ENCODE measurements at regions not wholly inside any gene's neighbourhood (a gene's known extent, or its start where the extent isn't known, plus 50 kb on each side); places are given as distances from the start of the nearest gene placed in this dataset.

DNA sequence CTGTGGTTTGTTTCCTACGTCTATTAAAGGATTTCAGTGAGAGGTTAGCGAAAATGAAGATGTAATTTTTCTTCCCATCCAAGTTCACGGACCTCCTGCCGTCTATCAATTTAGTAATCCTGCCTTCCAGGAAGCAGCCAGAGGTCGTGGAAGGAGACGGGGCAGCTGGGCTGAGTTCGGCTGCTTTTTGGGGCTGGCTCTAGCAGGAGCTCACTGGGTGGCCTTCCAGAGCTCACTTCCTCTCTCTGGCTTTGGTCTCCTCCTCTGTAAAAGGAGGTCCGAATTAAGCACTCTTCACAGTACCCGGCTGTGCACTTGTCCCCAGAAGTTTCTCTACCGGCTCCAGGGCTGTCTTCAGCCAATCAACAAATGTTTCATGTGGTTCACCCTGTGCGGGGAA, 295.4 kb downstream of the BCOR start:
- Histone ChIP-seq H3K9me2 (ENCODE audit: insufficient read depth) (no peaks in the 10 kb centered on the region), H3K4me3 (no peak overlapping the region), H3K27me3 (replicated peaks; ENCODE audit: insufficient read depth) (no peaks in the 10 kb centered on the region), H3K4me1 (ENCODE audit: insufficient read depth) (no peaks in the 10 kb centered on the region), H3K9ac (no peak overlapping the region), H4K20me1 (ENCODE audit: insufficient read depth) (no peaks in the 10 kb centered on the region), H3F3A (ENCODE audit: insufficient read depth) (no peaks in the 10 kb centered on the region), H3K27ac (no peak overlapping the region), H3K36me3 (ENCODE audit: low read depth) (no peaks in the 10 kb centered on the region), H2AFZ (no peak overlapping the region), H3K79me2 (ENCODE audit: insufficient read depth) (no peaks in the 10 kb centered on the region), H3K9me3 (ENCODE audit: low read depth) (no peaks in the 10 kb centered on the region), H3K4me2 (ENCODE audit: unreplicated experiment) (no peak overlapping the region)
- WGBS, 2 experiments (ENCODE audit: low coverage in 1 of 2, low lambda C conversion rate in 2 of 2, missing lambda C conversion rate in 2 of 2): 77 to 82% methylated on average over 9 to 10 of the region's 11 CpGs
- in situ Hi-C loops (cut with MboI): no loop called here
- DNase-seq: no peak
- TF ChIP-seq EZH2phosphoT487 (IDR thresholded peaks at IDR 0.05; ENCODE audit: insufficient read depth, low read depth): no peak
- TF ChIP-seq EZH2 (IDR thresholded peaks at IDR 0.05; ENCODE audit: insufficient read depth, poor library complexity, severe bottlenecking): no peak

DNA sequence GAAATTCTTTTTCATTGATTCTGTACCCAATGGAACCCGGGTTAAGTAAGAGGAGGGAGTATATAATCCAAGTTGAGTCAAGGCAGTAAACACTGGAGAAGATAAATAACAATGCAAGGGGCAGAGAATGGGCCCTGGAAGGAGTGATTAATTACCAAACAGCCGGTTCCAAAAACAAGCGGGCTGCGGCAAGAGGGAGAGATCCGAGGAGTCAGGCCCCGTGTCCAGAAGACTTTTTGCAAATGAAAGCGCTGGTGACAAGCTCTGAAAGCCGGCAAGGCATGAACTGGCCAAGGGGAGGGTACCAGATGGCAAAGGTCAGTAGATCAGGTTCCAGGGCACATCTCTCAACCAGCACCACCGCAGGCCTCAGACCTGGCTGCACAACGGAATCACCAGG, 294.9 kb downstream of the BCOR start:
- Histone ChIP-seq H3K9me2 (ENCODE audit: insufficient read depth) (no peaks in the 10 kb centered on the region), H2AFZ (no peak overlapping the region), H3K79me2 (ENCODE audit: insufficient read depth) (no peaks in the 10 kb centered on the region), H3K4me3 (no peak overlapping the region), H4K20me1 (ENCODE audit: insufficient read depth) (no peaks in the 10 kb centered on the region), H3K36me3 (ENCODE audit: low read depth) (no peaks in the 10 kb centered on the region), H3K27ac (no peak overlapping the region), H3K9ac (no peak overlapping the region), H3K9me3 (ENCODE audit: low read depth) (no peaks in the 10 kb centered on the region), H3K4me2 (ENCODE audit: unreplicated experiment) (no peak overlapping the region), H3F3A (ENCODE audit: insufficient read depth) (0 out of 2 replicates have a peak, but pooled peaks cover under 1% of the 10 kb centered on the region), H3K27me3 (replicated peaks; ENCODE audit: insufficient read depth) (no peaks in the 10 kb centered on the region), H3K4me1 (ENCODE audit: insufficient read depth) (peaks cover 3% of the 10 kb centered on the region)
- in situ Hi-C loops (cut with MboI): no loop called here
- DNase-seq: no peak
- no peak for TF ChIP-seq EZH2phosphoT487 (IDR thresholded peaks at IDR 0.05; ENCODE audit: insufficient read depth, low read depth)
- no peak for TF ChIP-seq EZH2 (IDR thresholded peaks at IDR 0.05; ENCODE audit: insufficient read depth, poor library complexity, severe bottlenecking)
- 90 to 92% methylated on average over 9 of the region's 10 CpGs for WGBS, 2 experiments (ENCODE audit: low coverage in 1 of 2, low lambda C conversion rate in 2 of 2, missing lambda C conversion rate in 2 of 2)

DNA sequence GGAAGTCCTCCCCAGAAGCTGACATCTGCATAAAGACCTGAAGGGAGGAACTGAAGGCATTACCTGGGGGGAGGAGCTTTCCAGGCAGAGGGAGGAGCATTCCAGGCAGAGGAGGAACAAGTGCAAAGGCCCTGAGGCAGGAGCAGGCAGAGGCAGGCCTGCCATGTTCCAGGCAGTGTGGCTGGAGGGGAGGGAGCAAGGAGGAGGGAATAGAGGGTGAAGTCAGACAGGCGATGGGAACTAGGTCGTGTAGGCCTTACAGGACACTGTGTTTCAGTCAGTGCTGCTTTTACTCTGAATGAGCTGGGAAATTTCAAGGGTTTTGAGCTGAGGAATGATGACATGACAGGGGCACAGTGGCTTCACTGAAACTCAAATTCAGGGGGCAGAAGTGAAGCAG, 292.7 kb downstream of the BCOR start:
- H3K9me2 ChIP-seq (ENCODE audit: insufficient read depth): no peaks in the 10 kb centered on the region
- no peak for DNase-seq
- in situ Hi-C loops (cut with MboI): no loop called here
- H3K4me2 ChIP-seq (ENCODE audit: unreplicated experiment): no peak overlapping the region
- no peak overlapping the region for H3K27ac ChIP-seq
- 66 to 75% methylated on average over 2 of the region's 2 CpGs for WGBS, 2 experiments (ENCODE audit: low coverage in 1 of 2, low lambda C conversion rate in 2 of 2, missing lambda C conversion rate in 2 of 2)
- TF ChIP-seq EZH2phosphoT487 (IDR thresholded peaks at IDR 0.05; ENCODE audit: insufficient read depth, low read depth) (no peak), EZH2 (IDR thresholded peaks at IDR 0.05; ENCODE audit: insufficient read depth, poor library complexity, severe bottlenecking) (no peak)
- H3K79me2 ChIP-seq (ENCODE audit: insufficient read depth): no peaks in the 10 kb centered on the region
- no peaks in the 10 kb centered on the region for H3K9me3 ChIP-seq (ENCODE audit: low read depth)
- H3K27me3 ChIP-seq (replicated peaks; ENCODE audit: insufficient read depth): no peaks in the 10 kb centered on the region
- no peaks in the 10 kb centered on the region for H4K20me1 ChIP-seq (ENCODE audit: insufficient read depth)
- H3F3A ChIP-seq (ENCODE audit: insufficient read depth): peaks cover 8% of the 10 kb centered on the region; the same call in 1 of the 2 replicates
- H3K4me1 ChIP-seq (ENCODE audit: insufficient read depth): peaks cover 20% of the 10 kb centered on the region
- H2AFZ ChIP-seq: no peak overlapping the region
- H3K4me3 ChIP-seq: no peak overlapping the region
- H3K36me3 ChIP-seq (ENCODE audit: low read depth): no peaks in the 10 kb centered on the region
- no peak overlapping the region for H3K9ac ChIP-seq

DNA sequence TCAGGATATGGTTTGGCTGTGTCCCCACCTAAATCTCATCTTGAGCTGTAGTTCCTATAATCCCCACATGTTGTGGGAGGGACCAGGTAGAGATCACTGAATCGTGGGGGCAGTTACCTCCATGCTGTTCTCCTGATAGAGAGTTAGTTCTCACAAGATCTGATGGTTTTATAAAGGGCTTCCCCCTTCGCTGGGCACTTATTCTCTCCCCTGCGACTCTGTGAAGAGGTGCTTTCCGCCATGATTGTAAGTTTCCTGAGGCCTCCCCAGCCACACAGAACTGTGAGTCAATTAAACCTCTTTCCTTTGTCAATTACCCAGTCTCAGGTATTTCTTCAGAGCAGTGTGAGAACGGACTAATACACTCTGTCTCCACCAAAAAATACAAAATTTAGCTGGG, 291.9 kb downstream of the BCOR start:
- Histone ChIP-seq H3K9ac (no peak overlapping the region), H3K27me3 (replicated peaks; ENCODE audit: insufficient read depth) (no peaks in the 10 kb centered on the region)
- in situ Hi-C loops (cut with MboI): no loop called here

DNA sequence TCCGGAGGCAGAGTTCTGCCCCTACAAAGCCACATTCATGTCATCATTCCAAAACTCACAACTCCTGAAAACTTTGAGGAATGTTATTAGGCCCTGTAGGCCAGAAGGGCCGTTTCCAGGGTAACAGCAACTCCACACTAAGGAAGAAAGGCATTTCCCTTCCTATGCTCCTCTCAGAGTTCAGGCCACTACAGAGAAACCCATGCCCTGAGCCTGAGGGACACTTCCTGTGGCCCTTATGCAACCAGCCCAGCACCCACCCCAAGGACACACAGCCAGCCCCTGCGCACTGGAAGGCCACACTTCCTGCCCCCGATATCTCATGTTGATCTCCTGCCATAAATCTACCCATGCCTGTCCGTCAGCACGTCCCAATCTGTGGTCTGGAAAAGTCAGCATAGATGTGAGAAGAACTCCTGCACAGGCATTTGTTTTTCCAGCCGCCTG, 289.3 kb downstream of the BCOR start:
- Histone ChIP-seq H3K36me3 (ENCODE audit: low read depth) (no peaks in the 10 kb centered on the region), H3K4me1 (ENCODE audit: insufficient read depth) (peaks cover 23% of the 10 kb centered on the region), H3F3A (ENCODE audit: insufficient read depth) (peaks cover 8% of the 10 kb centered on the region; the same call in 1 of the 2 replicates), H3K27ac (peak overlapping the region; percentile 88), H3K27me3 (replicated peaks; ENCODE audit: insufficient read depth) (no peaks in the 10 kb centered on the region), H3K79me2 (ENCODE audit: insufficient read depth) (no peaks in the 10 kb centered on the region), H3K9me2 (ENCODE audit: insufficient read depth) (no peaks in the 10 kb centered on the region), H2AFZ (0 out of 2 replicates have a peak overlapping the region, but pooled peaks have one; percentile 51), H3K4me2 (ENCODE audit: unreplicated experiment) (peak overlapping the region; percentile 35), H3K9ac (peak overlapping the region; percentile 58), H3K9me3 (ENCODE audit: low read depth) (no peaks in the 10 kb centered on the region), H4K20me1 (ENCODE audit: insufficient read depth) (no peaks in the 10 kb centered on the region), H3K4me3 (no peak overlapping the region)
- 49 to 53% methylated on average over 6 to 7 of the region's 7 CpGs for whole genome bisulfite sequencing, 2 experiments (ENCODE audit: low coverage in 1 of 2, low lambda C conversion rate in 2 of 2, missing lambda C conversion rate in 2 of 2)
- DNase-seq: peak; percentile 78
- in situ Hi-C loops (cut with MboI): no loop called here
- no peak for TF ChIP-seq EZH2phosphoT487 (IDR thresholded peaks at IDR 0.05; ENCODE audit: insufficient read depth, low read depth)
- TF ChIP-seq EZH2 (IDR thresholded peaks at IDR 0.05; ENCODE audit: insufficient read depth, poor library complexity, severe bottlenecking): no peak

More for the DNA sequence above, 291.9 kb downstream of the BCOR start:
- no peak overlapping the region for H3K4me2 ChIP-seq (ENCODE audit: unreplicated experiment)
- H3K27ac ChIP-seq: no peak overlapping the region
- H3K36me3 ChIP-seq (ENCODE audit: low read depth): no peaks in the 10 kb centered on the region
- H4K20me1 ChIP-seq (ENCODE audit: insufficient read depth): no peaks in the 10 kb centered on the region
- H3K79me2 ChIP-seq (ENCODE audit: insufficient read depth): no peaks in the 10 kb centered on the region
- WGBS, 2 experiments (ENCODE audit: low coverage in 1 of 2, low lambda C conversion rate in 2 of 2, missing lambda C conversion rate in 2 of 2): 95% methylated on average over 5 of the region's 5 CpGs
- no peaks in the 10 kb centered on the region for H3K9me3 ChIP-seq (ENCODE audit: low read depth)
- TF ChIP-seq EZH2 (IDR thresholded peaks at IDR 0.05; ENCODE audit: insufficient read depth, poor library complexity, severe bottlenecking): no peak
- TF ChIP-seq EZH2phosphoT487 (IDR thresholded peaks at IDR 0.05; ENCODE audit: insufficient read depth, low read depth): no peak
- H3K4me1 ChIP-seq (ENCODE audit: insufficient read depth): peaks cover 20% of the 10 kb centered on the region
- H3F3A ChIP-seq (ENCODE audit: insufficient read depth): peaks cover 8% of the 10 kb centered on the region; the same call in 1 of the 2 replicates
- no peak overlapping the region for H3K4me3 ChIP-seq
- DNase-seq: no peak
- H2AFZ ChIP-seq: no peak overlapping the region
- H3K9me2 ChIP-seq (ENCODE audit: insufficient read depth): no peaks in the 10 kb centered on the region
